Stimulated activated naive CD8-positive, alpha-beta T cell treated with anti-CD3 and anti-CD28 coated beads, Interleukin-15, amount 100 ng/mL, for 72 hours (primary cell): ENCODE measurements at regions not wholly inside any gene's neighbourhood (a gene's known extent, or its start where the extent isn't known, plus 50 kb on each side); places are given as distances from the start of the nearest gene placed in this dataset.
"Not testable (repeated sequence)": the region's sequence is repeated elsewhere in the genome, so short reads cannot be mapped to it uniquely, and the experiment has no call there.

ENCODE experiments used
- ATAC-seq: fragments of 150-1000 bp; cut with Tn5 transposase; 2 replicates; pipeline ENCODE4 v1.10.0; 2021; ENCODE audit warnings: mild to moderate bottlenecking, moderate library complexity
- DNase-seq, 2 donors: peaks; one replicate each; pipeline ENCODE4 v3.0.0; 2021 to 2022
- H3K27ac Mint-ChIP-seq, 2 donors: one replicate each; pipeline ENCODE4 v1.8.0; 2022; ENCODE audit warnings: mild to moderate bottlenecking in 2 of 2, mixed read lengths in 2 of 2, moderate library complexity in 2 of 2
- H3K27me3 Mint-ChIP-seq: one replicate; pipeline ENCODE4 v1.8.0; 2022; ENCODE audit warnings: mixed read lengths
- H3K4me1 Mint-ChIP-seq: one replicate; pipeline ENCODE4 v1.8.0; 2022; ENCODE audit warnings: mild to moderate bottlenecking, mixed read lengths
- H3K4me3 Mint-ChIP-seq, 2 donors: one replicate each; pipeline ENCODE4 v1.8.0; 2022; ENCODE audit warnings: mild to moderate bottlenecking in 2 of 2, mixed read lengths in 2 of 2, moderate library complexity in 1 of 2
- H3K9me3 Mint-ChIP-seq, 2 donors: one replicate each; pipeline ENCODE4 v1.8.0; 2022; ENCODE audit warnings: mixed read lengths in 2 of 2

- ATAC-seq (no peak), DNase-seq (no peak)
- Mint-ChIP-seq H3K27ac (no peak overlapping the region), H3K27me3 (no peaks in the 10 kb centered on the region), H3K9me3 (peaks cover 6 to 12% of the 10 kb centered on the region in 2 donors), H3K4me1 (no peaks in the 10 kb centered on the region), H3K4me3 (no peak overlapping the region)
Measured at GRCh38 chr12:88703790-88704189, 123.5 kb upstream of the KITLG start.

GRCh38 chr12:88698471-88698870 is 118.2 kb upstream of the KITLG start:
- no peak overlapping the region for H3K4me3 Mint-ChIP-seq
- DNase-seq, result no peak
- H3K4me1 Mint-ChIP-seq, result no peaks in the 10 kb centered on the region
- no peak overlapping the region for H3K27ac Mint-ChIP-seq
- no peaks in the 10 kb centered on the region for H3K27me3 Mint-ChIP-seq
- no peak for ATAC-seq
- peaks cover 6 to 22% of the 10 kb centered on the region in 2 donors for H3K9me3 Mint-ChIP-seq

DNA sequence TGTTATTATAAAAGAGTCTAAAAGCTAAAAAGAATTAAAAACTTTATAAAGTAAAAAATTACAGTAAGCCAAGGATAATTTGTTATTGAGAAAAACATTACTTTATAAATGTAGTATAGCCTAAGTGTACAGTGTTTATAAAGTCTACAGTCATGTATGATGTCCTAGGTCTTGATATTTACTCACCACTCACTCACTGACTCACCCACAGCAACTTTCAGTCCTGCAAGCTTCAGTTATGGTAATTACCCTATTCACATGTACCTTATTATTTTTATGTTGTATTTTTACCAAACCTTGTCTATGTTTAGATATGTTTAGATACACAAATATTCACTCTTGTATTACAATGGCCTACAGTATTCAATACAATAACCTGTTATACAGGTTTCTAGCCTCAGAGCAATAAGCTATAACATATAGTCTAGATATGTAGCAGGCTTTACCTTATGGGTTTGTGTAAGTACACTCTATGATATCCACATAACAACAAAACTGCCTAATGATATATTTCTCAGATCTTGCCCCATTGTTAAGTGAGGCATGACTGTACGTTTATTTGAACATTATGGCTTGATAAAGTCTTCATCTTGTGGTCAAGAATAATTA is 113.7 kb upstream of the KITLG start:
- Mint-ChIP-seq H3K27me3 (no peaks in the 10 kb centered on the region), H3K4me3 (no peak overlapping the region), H3K4me1 (no peaks in the 10 kb centered on the region), H3K9me3 (peaks cover 6 to 29% of the 10 kb centered on the region in 2 donors), H3K27ac (no peak overlapping the region)
- ATAC-seq (no peak), DNase-seq (no peak)

DNA sequence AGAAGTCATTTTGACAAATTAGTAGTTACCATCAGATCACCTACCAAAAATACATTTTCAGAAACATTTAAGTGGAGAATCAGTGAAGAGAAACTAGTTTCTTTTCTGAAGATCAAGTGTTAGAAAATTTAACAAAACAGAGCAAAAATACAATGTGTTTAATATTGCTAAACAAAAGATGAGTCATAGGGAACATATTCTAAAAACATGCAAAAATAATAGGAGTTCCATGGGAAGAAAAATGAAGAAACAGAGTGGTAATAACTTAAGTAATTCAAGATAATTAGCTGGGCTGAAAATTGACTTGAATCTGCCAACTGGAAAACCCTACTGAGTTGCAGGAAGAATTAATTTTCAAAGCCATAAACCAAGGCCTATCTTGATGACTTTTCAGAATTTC is 111.5 kb upstream of the KITLG start:
- no peak overlapping the region for H3K27ac Mint-ChIP-seq
- ATAC-seq (no peak), DNase-seq (no peak)
- H3K9me3 Mint-ChIP-seq, result peaks cover 6 to 29% of the 10 kb centered on the region in 2 donors
- H3K4me3 Mint-ChIP-seq, result no peak overlapping the region
- no peaks in the 10 kb centered on the region for H3K4me1 Mint-ChIP-seq
- H3K27me3 Mint-ChIP-seq, result no peaks in the 10 kb centered on the region

DNA sequence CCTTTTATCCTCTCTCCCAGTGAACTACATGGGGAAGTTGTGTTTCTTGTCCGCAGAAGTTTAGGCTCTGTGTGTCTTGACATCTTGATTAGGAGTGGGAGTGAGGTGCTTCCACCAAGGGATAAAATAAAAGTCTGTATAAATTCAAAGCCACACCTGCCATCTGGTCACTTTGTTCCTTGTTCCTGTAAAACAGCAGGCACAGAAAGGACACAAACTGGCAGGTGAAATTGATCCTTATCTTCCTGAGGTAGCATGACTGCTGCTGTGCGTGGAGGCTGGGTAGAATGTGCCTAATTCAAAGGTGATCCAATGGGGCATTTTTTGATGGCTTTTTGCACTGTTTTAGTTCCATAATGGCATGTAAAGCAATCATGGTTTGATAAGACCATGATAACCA is 104.3 kb upstream of the KITLG start:
- Mint-ChIP-seq H3K4me3 (no peak overlapping the region), H3K27ac (no peak overlapping the region), H3K9me3 (peaks cover 0 to 5% of the 10 kb centered on the region in 2 donors), H3K4me1 (no peaks in the 10 kb centered on the region), H3K27me3 (no peaks in the 10 kb centered on the region)
- DNase-seq (no peak), ATAC-seq (no peak)

- Mint-ChIP-seq H3K9me3 (peaks cover 0 to under 1% of the 10 kb centered on the region in 2 donors), H3K4me1 (no peaks in the 10 kb centered on the region), H3K4me3 (no peak overlapping the region), H3K27ac (no peak overlapping the region), H3K27me3 (no peaks in the 10 kb centered on the region)
- DNase-seq, result no peak
- ATAC-seq, result no peak
Measured at GRCh38 chr12:88684170-88684569, 103.9 kb upstream of the KITLG start.

GRCh38 chr12:88683628-88684027 is 103.4 kb upstream of the KITLG start:
- no peaks in the 10 kb centered on the region for H3K27me3 Mint-ChIP-seq
- no peak for DNase-seq
- H3K4me3 Mint-ChIP-seq, result no peak overlapping the region
- no peak for ATAC-seq
- no peaks in the 10 kb centered on the region for H3K9me3 Mint-ChIP-seq
- no peaks in the 10 kb centered on the region for H3K4me1 Mint-ChIP-seq
- no peak overlapping the region for H3K27ac Mint-ChIP-seq

- no peak overlapping the region for H3K27ac Mint-ChIP-seq
- DNase-seq (no peak), ATAC-seq (peak; percentile 39)
- no peaks in the 10 kb centered on the region for H3K4me1 Mint-ChIP-seq
- no peaks in the 10 kb centered on the region for H3K9me3 Mint-ChIP-seq
- H3K27me3 Mint-ChIP-seq, result no peaks in the 10 kb centered on the region
- H3K4me3 Mint-ChIP-seq, result no peak overlapping the region
Measured at GRCh38 chr12:88681271-88681670, 101.0 kb upstream of the KITLG start.

- no peak overlapping the region for H3K27ac Mint-ChIP-seq
- peaks cover 0 to under 1% of the 10 kb centered on the region in 2 donors for H3K9me3 Mint-ChIP-seq
- no peaks in the 10 kb centered on the region for H3K27me3 Mint-ChIP-seq
- ATAC-seq, result no peak
- no peak for DNase-seq
- H3K4me3 Mint-ChIP-seq, result no peak overlapping the region
- H3K4me1 Mint-ChIP-seq, result no peaks in the 10 kb centered on the region
Measured at GRCh38 chr12:88677464-88677863, 97.2 kb upstream of the KITLG start.

- not testable (repeated sequence) for DNase-seq, H3K27ac Mint-ChIP-seq, H3K4me3 Mint-ChIP-seq, H3K4me1 Mint-ChIP-seq, H3K27me3 Mint-ChIP-seq, ATAC-seq
- peaks cover 7 to 10% of the 10 kb centered on the region in 2 donors for H3K9me3 Mint-ChIP-seq
Measured at GRCh38 chr12:88667615-88668014, 87.3 kb upstream of the KITLG start.

DNA sequence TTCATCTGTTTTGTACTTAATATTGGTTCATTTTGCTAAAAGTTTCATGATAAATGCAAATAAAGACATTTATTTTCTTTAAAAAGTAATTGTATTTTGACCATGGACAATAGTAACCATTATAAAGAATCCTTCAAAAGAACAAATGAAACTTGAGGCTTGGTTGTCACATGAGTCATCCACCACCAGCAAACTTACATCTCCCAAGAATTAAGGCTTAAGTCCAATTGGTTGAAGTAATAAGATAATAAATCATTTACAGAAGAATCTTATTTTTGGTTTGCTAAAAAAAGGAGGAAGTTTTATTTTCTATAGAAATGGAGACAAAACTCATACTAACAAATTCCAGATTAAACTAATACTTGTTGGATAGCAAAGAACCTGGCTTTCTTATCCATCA is 84.8 kb upstream of the KITLG start:
- H3K4me1 Mint-ChIP-seq, result no peaks in the 10 kb centered on the region
- no peaks in the 10 kb centered on the region for H3K27me3 Mint-ChIP-seq
- peaks cover 0 to 11% of the 10 kb centered on the region in 2 donors for H3K9me3 Mint-ChIP-seq
- ATAC-seq (no peak), DNase-seq (no peak)
- no peak overlapping the region for H3K27ac Mint-ChIP-seq
- H3K4me3 Mint-ChIP-seq, result no peak overlapping the region

GRCh38 chr12:88662961-88663360 is 82.7 kb upstream of the KITLG start:
- Mint-ChIP-seq H3K27me3 (no peaks in the 10 kb centered on the region), H3K4me1 (no peaks in the 10 kb centered on the region), H3K9me3 (peaks cover 0 to 4% of the 10 kb centered on the region in 2 donors), H3K4me3 (no peak overlapping the region), H3K27ac (no peak overlapping the region)
- DNase-seq, result no peak
- ATAC-seq, result no peak

GRCh38 chr12:88662093-88662492 is 81.8 kb upstream of the KITLG start:
- no peak for ATAC-seq
- Mint-ChIP-seq H3K27ac (no peak overlapping the region), H3K4me1 (no peaks in the 10 kb centered on the region), H3K9me3 (peaks cover 0 to 4% of the 10 kb centered on the region in 2 donors), H3K4me3 (no peak overlapping the region), H3K27me3 (no peaks in the 10 kb centered on the region)
- no peak for DNase-seq

- ATAC-seq (no peak), DNase-seq (no peak)
- Mint-ChIP-seq H3K9me3 (peaks cover 0 to 4% of the 10 kb centered on the region in 2 donors), H3K4me1 (no peaks in the 10 kb centered on the region), H3K27ac (no peak overlapping the region), H3K4me3 (no peak overlapping the region), H3K27me3 (no peaks in the 10 kb centered on the region)
Measured at GRCh38 chr12:88658009-88658408, 77.7 kb upstream of the KITLG start.

DNA sequence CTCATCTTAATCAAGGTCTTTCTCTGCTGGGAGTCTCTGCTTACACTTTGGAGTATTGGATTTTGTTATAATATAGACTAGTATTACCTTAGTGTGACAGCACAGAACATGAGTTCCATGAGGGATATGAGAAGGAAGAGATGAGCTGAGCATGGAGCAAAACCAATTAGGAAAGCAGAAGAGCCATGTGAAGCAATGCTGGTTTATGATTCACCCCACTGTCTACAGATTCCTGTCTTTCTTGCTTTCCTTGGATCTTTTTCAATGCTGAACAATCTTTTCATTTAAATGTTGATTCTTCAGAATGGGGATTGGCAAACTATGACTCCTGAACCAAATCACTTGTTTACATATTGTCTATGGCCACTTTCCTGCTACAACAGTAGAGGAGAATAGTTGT is 70.4 kb upstream of the KITLG start:
- Mint-ChIP-seq H3K4me3 (no peak overlapping the region), H3K27me3 (no peaks in the 10 kb centered on the region), H3K27ac (no peak overlapping the region), H3K4me1 (no peaks in the 10 kb centered on the region), H3K9me3 (no peaks in the 10 kb centered on the region)
- DNase-seq (no peak), ATAC-seq (no peak)

- DNase-seq (no peak), ATAC-seq (no peak)
- no peak overlapping the region for H3K4me3 Mint-ChIP-seq
- H3K4me1 Mint-ChIP-seq, result no peaks in the 10 kb centered on the region
- no peaks in the 10 kb centered on the region for H3K27me3 Mint-ChIP-seq
- no peaks in the 10 kb centered on the region for H3K9me3 Mint-ChIP-seq
- H3K27ac Mint-ChIP-seq, result no peak overlapping the region
Measured at GRCh38 chr12:88648625-88649024, 68.4 kb upstream of the KITLG start.

DNA sequence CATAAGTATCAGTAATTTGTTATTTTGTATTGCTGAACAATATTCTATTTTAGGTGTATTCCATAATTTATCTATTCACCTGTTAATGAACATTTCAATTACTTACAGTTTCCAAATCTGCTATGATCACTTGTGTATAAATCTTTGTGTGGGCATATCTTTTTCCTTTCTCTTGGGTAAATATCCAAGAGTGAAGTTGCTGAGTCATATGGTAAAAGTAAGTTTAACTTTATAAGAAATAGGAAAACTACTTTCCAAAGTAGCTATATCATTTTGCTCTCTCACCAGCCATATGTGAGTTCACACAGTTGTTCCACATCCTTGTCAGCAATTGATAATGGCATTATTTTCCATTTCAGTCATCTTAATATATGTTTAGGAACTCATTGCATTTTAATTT is 66.6 kb upstream of the KITLG start:
- H3K27me3 Mint-ChIP-seq, result no peaks in the 10 kb centered on the region
- H3K9me3 Mint-ChIP-seq, result no peaks in the 10 kb centered on the region
- DNase-seq (no peak), ATAC-seq (no peak)
- no peaks in the 10 kb centered on the region for H3K4me1 Mint-ChIP-seq
- H3K4me3 Mint-ChIP-seq, result no peak overlapping the region
- no peak overlapping the region for H3K27ac Mint-ChIP-seq
